Progenitor cell of endocrine pancreas (in vitro differentiated cells): ENCODE measurements at regions not wholly inside any gene's neighbourhood (a gene's known extent, or its start where the extent isn't known, plus 50 kb on each side); places are given as distances from the start of the nearest gene placed in this dataset.

Source experiments
- DNase-seq: peaks from one replicate; pipeline ENCODE4 v3.0.0; 2021; ENCODE audit warnings: low spot score; ENCODE audit not compliant: unreplicated experiment
- H3K27ac Mint-ChIP-seq: 2 replicates; pipeline ENCODE4 v1.8.0; 2021; ENCODE audit warnings: mild to moderate bottlenecking, moderate library complexity, mixed read lengths
- H3K27me3 Mint-ChIP-seq: 2 replicates; pipeline ENCODE4 v1.8.0; 2021; ENCODE audit warnings: mixed read lengths
- H3K36me3 Mint-ChIP-seq: 2 replicates; pipeline ENCODE4 v1.8.0; 2022; ENCODE audit warnings: mixed read lengths; ENCODE audit not compliant: insufficient read depth
- H3K4me1 Mint-ChIP-seq: 2 replicates; pipeline ENCODE4 v1.8.0; 2021; ENCODE audit warnings: low read depth, mixed read lengths
- H3K4me3 Mint-ChIP-seq: 2 replicates; pipeline ENCODE4 v1.8.0; 2021; ENCODE audit warnings: low read depth, mild to moderate bottlenecking, moderate library complexity, mixed read lengths
- H3K9me3 Mint-ChIP-seq: 2 replicates; pipeline ENCODE4 v1.8.0; 2021; ENCODE audit warnings: low read depth, mixed read lengths
- TF ChIP-seq, protein P1 (sequence below): fragments of 200-600 bp; sonication (generic); IDR thresholded peaks from one replicate; pipeline ENCODE4 v1.5.0; 2021; ENCODE audit warnings: antibody characterized with exemption, mild to moderate bottlenecking; ENCODE audit not compliant: unreplicated experiment

DNA sequence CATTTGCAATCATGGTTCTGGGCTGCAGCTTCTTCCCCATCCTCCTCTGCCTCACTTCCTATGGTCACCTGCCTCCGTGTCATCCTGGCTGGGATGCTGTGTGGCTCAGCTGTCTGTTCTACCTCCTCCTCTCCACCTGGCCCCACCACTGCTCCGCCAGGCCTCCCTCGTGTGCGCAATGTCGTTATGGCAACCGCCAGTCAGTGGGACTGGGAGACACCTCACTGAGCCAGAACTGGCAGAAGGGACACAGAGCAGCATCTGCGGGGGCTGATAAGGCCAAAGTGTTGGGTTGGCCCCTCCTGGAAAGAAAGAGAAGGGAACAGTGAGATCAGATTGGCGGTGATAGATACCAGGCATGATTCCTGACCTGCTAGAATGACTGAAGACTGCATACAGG, 527.5 kb downstream of the INHBA start:
- no peak for DNase-seq
- Mint-ChIP-seq H3K4me1 (no peaks in the 10 kb centered on the region), H3K9me3 (no peaks in the 10 kb centered on the region), H3K4me3 (no peak overlapping the region), H3K27ac (no peak overlapping the region), H3K36me3 (no peaks in the 10 kb centered on the region), H3K27me3 (no peaks in the 10 kb centered on the region)
- TF ChIP-seq, protein P1, sequence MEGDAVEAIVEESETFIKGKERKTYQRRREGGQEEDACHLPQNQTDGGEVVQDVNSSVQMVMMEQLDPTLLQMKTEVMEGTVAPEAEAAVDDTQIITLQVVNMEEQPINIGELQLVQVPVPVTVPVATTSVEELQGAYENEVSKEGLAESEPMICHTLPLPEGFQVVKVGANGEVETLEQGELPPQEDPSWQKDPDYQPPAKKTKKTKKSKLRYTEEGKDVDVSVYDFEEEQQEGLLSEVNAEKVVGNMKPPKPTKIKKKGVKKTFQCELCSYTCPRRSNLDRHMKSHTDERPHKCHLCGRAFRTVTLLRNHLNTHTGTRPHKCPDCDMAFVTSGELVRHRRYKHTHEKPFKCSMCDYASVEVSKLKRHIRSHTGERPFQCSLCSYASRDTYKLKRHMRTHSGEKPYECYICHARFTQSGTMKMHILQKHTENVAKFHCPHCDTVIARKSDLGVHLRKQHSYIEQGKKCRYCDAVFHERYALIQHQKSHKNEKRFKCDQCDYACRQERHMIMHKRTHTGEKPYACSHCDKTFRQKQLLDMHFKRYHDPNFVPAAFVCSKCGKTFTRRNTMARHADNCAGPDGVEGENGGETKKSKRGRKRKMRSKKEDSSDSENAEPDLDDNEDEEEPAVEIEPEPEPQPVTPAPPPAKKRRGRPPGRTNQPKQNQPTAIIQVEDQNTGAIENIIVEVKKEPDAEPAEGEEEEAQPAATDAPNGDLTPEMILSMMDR = no peak

GRCh38 chr7:41174521-41174920, 528.4 kb downstream of the INHBA start:
- no peaks in the 10 kb centered on the region for H3K4me1 Mint-ChIP-seq
- H3K27me3 Mint-ChIP-seq = no peaks in the 10 kb centered on the region
- no peak overlapping the region for H3K27ac Mint-ChIP-seq
- H3K36me3 Mint-ChIP-seq = no peaks in the 10 kb centered on the region
- no peak for DNase-seq
- H3K4me3 Mint-ChIP-seq = no peak overlapping the region
- peaks cover 6% of the 10 kb centered on the region for H3K9me3 Mint-ChIP-seq
- TF ChIP-seq, protein P1 = no peak

DNA sequence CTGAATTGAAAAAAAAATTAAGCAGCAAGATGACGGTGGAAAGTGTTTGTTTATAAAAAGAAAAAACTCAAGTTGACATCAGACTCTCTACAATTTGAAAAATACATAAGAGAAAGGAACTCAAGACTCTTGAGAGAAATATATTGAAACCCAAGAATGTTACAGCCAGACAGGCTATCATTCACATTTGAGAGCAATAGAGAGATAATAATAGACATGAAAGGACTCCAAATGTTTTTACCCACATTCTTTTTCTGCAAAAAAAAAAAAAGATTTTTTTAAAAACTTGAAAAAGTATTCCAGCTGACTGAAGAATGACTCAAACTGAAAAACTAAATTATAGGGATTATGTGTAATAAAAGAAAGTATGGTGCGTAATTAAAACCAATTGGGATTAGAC, 532.4 kb downstream of the INHBA start:
- TF ChIP-seq, protein P1 = no peak
- no peaks in the 10 kb centered on the region for H3K27me3 Mint-ChIP-seq
- H3K27ac Mint-ChIP-seq = no peak overlapping the region
- H3K4me1 Mint-ChIP-seq = no peaks in the 10 kb centered on the region
- no peak overlapping the region for H3K4me3 Mint-ChIP-seq
- DNase-seq = no peak
- H3K36me3 Mint-ChIP-seq = no peaks in the 10 kb centered on the region
- H3K9me3 Mint-ChIP-seq = peaks cover 10% of the 10 kb centered on the region

- DNase-seq = no peak
- Mint-ChIP-seq H3K4me1 (no peaks in the 10 kb centered on the region), H3K27ac (no peak overlapping the region), H3K9me3 (peaks cover 10% of the 10 kb centered on the region), H3K27me3 (no peaks in the 10 kb centered on the region), H3K36me3 (no peaks in the 10 kb centered on the region), H3K4me3 (no peak overlapping the region)
- TF ChIP-seq, protein P1 = no peak
Measured at GRCh38 chr7:41169317-41169716, 533.6 kb downstream of the INHBA start.

DNA sequence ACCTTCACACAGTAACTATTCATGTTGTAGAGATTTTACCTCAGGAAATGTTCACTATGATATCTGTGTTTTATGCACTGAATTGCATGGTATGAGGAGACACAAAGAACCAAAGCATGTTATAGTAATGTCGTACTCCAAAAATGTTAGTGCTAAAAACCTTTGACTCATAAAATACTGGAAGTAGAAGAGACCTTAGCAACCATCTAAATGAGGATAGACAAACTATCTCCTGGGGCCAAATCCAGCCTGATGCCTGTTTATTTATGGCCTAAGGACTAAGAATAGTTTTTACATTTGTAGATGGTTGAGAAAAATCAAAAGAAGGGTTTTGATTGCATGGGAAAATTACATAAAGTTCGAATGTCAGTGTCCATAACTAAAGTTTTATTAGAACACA, 535.1 kb downstream of the INHBA start:
- Mint-ChIP-seq H3K36me3 (no peaks in the 10 kb centered on the region), H3K27me3 (no peaks in the 10 kb centered on the region), H3K4me3 (no peak overlapping the region), H3K4me1 (no peaks in the 10 kb centered on the region), H3K9me3 (peaks cover 10% of the 10 kb centered on the region), H3K27ac (no peak overlapping the region)
- TF ChIP-seq, protein P1 = no peak
- DNase-seq = no peak
